ENCODE measurements at regions not wholly inside any gene's neighbourhood (a gene's known extent, or its start where the extent isn't known, plus 50 kb on each side); places are given as distances from the start of the nearest gene placed in this dataset.

- no peak for TF ChIP-seq POLR2A (IDR thresholded peaks at IDR 0.05; ENCODE audit: low read depth, low read length)
- no peak for TF ChIP-seq POLR2AphosphoS5 (IDR thresholded peaks at IDR 0.05; ENCODE audit: low read depth, low read length)
- TF ChIP-seq TAF1 (IDR thresholded peaks at IDR 0.05; ENCODE audit: borderline replicate concordance, low read depth, low read length) = no peak
These were observed 189.8 kb upstream of the TBC1D5 start for GRCh38 chr3:17932136-17932771.

Data from GM12892 (cell line).